ENCODE measurements at regions not wholly inside any gene's neighbourhood (a gene's known extent, or its start where the extent isn't known, plus 50 kb on each side); places are given as distances from the start of the nearest gene placed in this dataset.

DNA sequence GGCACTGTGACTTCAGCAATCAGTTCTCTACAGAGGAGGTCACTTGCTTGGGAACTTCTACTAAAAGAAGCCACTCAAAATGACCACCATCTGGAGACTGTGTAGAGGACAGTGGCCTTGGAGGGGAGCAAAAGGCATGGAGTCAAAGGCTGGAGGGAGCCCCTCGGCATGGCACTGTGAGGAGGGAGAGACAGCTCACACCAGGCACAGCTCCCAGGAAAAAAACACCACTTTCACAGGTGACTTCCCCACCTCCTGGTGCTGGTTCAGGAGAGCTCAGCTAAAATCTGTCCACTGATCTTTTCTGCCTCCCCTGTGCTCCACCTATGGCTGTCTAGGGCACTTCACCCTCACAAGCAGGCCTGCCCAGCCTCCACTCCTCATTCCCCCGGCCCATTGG lies 649.4 kb upstream of the MGMT start:
- no peaks in the 10 kb centered on the region for H3K79me2 ChIP-seq (ENCODE audit: insufficient read depth)
- H3K36me3 ChIP-seq (replicated peaks in 1 of 2; ENCODE audit: control insufficient read depth in 1 of 2, insufficient read depth in 2 of 2, low read length in 1 of 2), result no peaks in the 10 kb centered on the region
- WGBS (ENCODE audit: low lambda C conversion rate), result 14% methylated on average over 1 of the region's 2 CpGs
- H3K27ac ChIP-seq (ENCODE audit: low read depth in 2 of 2, low read length in 1 of 2), result no peak overlapping the region
- H3K27me3 ChIP-seq (ENCODE audit: insufficient read depth), result no peaks in the 10 kb centered on the region
- TF ChIP-seq TEAD4 (IDR thresholded peaks at IDR 0.05; ENCODE audit: borderline replicate concordance, insufficient read depth) (no peak), YY1 (IDR thresholded peaks at IDR 0.05; ENCODE audit: low read depth) (no peak), GABPA (IDR thresholded peaks at IDR 0.05; ENCODE audit: low read depth) (no peak), ELF1 (IDR thresholded peaks at IDR 0.05) (no peak), SMC3 (IDR thresholded peaks at IDR 0.05; ENCODE audit: low read depth, low read length) (no peak), EZH2phosphoT487 (IDR thresholded peaks at IDR 0.05; ENCODE audit: borderline replicate concordance, low read depth) (no peak), RFX5 (IDR thresholded peaks at IDR 0.05; ENCODE audit: low read length) (no peak)
- TF ChIP-seq, protein P1, sequence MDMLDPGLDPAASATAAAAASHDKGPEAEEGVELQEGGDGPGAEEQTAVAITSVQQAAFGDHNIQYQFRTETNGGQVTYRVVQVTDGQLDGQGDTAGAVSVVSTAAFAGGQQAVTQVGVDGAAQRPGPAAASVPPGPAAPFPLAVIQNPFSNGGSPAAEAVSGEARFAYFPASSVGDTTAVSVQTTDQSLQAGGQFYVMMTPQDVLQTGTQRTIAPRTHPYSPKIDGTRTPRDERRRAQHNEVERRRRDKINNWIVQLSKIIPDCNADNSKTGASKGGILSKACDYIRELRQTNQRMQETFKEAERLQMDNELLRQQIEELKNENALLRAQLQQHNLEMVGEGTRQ (IDR thresholded peaks at IDR 0.05; ENCODE audit: borderline replicate concordance, low read depth, low read length), result no peak
- TF ChIP-seq, protein P2, sequence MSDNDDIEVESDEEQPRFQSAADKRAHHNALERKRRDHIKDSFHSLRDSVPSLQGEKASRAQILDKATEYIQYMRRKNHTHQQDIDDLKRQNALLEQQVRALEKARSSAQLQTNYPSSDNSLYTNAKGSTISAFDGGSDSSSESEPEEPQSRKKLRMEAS (IDR thresholded peaks at IDR 0.05; ENCODE audit: low read depth), result no peak
- ChIA-PET POLR2A (no interaction called here), CTCF (interaction anchor here (0.7 kb wide), 1 partner anchor 56 kb away, joined by 3 read pairs; no protein-coding TSS in a partner anchor)
- no peak overlapping the region for H3K4me2 ChIP-seq
- no peaks in the 10 kb centered on the region for H3K4me1 ChIP-seq (ENCODE audit: control insufficient read depth in 1 of 2, insufficient read depth in 2 of 2, low read depth in 1 of 2, low read length in 1 of 2)
- H3K9ac ChIP-seq, result no peak overlapping the region
- no peaks in the 10 kb centered on the region for H3F3A ChIP-seq (replicated peaks; ENCODE audit: insufficient read depth)
- no peak overlapping the region for H2AFZ ChIP-seq (ENCODE audit: low read depth)
- DNase-seq, result no peak
- H3K9me2 ChIP-seq, result no peaks in the 10 kb centered on the region
- H3K9me3 ChIP-seq, result no peaks in the 10 kb centered on the region
- H4K20me1 ChIP-seq (ENCODE audit: insufficient read depth), result no peaks in the 10 kb centered on the region
- H3K4me3 ChIP-seq (ENCODE audit: low read depth in 2 of 2, low read length in 1 of 2), result no peak overlapping the region

DNA sequence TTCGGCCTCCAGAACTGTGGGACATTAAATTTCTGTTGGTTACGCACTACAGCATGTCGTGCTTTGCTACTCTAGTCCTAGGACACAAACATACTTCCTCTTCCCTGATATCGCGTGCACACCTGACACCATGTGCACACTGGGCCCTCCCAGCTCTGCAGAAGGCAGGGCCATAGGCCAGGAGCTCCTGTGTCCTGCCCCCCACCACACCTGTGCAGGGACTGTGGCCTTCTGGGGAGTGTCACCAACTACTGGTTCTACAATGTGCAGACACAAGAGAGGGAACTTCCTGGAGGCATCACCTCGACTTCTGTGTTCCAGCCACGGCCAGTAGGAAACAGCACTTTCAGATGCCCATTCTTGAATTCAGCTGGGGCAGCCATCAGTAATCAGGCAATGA lies 646.4 kb upstream of the MGMT start:
- POLR2A ChIA-PET, result no interaction called here

More for the DNA sequence above, 646.4 kb upstream of the MGMT start:
- Histone ChIP-seq H3K27me3 (ENCODE audit: insufficient read depth) (no peaks in the 10 kb centered on the region), H3F3A (replicated peaks; ENCODE audit: insufficient read depth) (no peaks in the 10 kb centered on the region), H3K79me2 (ENCODE audit: insufficient read depth) (no peaks in the 10 kb centered on the region), H4K20me1 (ENCODE audit: insufficient read depth) (no peaks in the 10 kb centered on the region), H3K9ac (no peak overlapping the region), H3K4me2 (no peak overlapping the region), H2AFZ (ENCODE audit: low read depth) (no peak overlapping the region), H3K9me2 (no peaks in the 10 kb centered on the region), H3K9me3 (no peaks in the 10 kb centered on the region), H3K27ac (ENCODE audit: low read depth in 2 of 2, low read length in 1 of 2) (no peak overlapping the region), H3K4me1 (ENCODE audit: control insufficient read depth in 1 of 2, insufficient read depth in 2 of 2, low read depth in 1 of 2, low read length in 1 of 2) (no peaks in the 10 kb centered on the region), H3K4me3 (ENCODE audit: low read depth in 2 of 2, low read length in 1 of 2) (no peak overlapping the region), H3K36me3 (replicated peaks in 1 of 2; ENCODE audit: control insufficient read depth in 1 of 2, insufficient read depth in 2 of 2, low read length in 1 of 2) (no peaks in the 10 kb centered on the region)
- WGBS (ENCODE audit: low lambda C conversion rate), result 5% methylated on average over 4 of the region's 7 CpGs
- TF ChIP-seq TEAD4 (IDR thresholded peaks at IDR 0.05; ENCODE audit: borderline replicate concordance, insufficient read depth) (no peak), EZH2phosphoT487 (IDR thresholded peaks at IDR 0.05; ENCODE audit: borderline replicate concordance, low read depth) (no peak), RAD21 (IDR thresholded peaks at IDR 0.05; ENCODE audit: low read length) (no peak), RXRA (IDR thresholded peaks at IDR 0.05; ENCODE audit: borderline replicate concordance, low read depth) (no peak), EP300 (IDR thresholded peaks at IDR 0.05; ENCODE audit: borderline replicate concordance in 1 of 2, low read depth in 1 of 2, low read length in 1 of 2) (no peak), YY1 (IDR thresholded peaks at IDR 0.05; ENCODE audit: low read depth) (no peak), GATA2 (CRISPR knock-in tag; IDR thresholded peaks at IDR 0.05) (no peak), MXI1 (IDR thresholded peaks at IDR 0.05; ENCODE audit: low read depth, low read length) (no peak), RCOR1 (IDR thresholded peaks at IDR 0.05; ENCODE audit: low read length) (no peak), ELF1 (IDR thresholded peaks at IDR 0.05) (no peak), POLR2AphosphoS5 (IDR thresholded peaks at IDR 0.05; ENCODE audit: low read depth, low read length) (no peak), NFIC (IDR thresholded peaks at IDR 0.05; ENCODE audit: borderline replicate concordance) (no peak), MEF2A (IDR thresholded peaks at IDR 0.05; ENCODE audit: borderline replicate concordance, low read depth) (no peak), GABPA (IDR thresholded peaks at IDR 0.05; ENCODE audit: low read depth) (no peak), SIN3A (IDR thresholded peaks at IDR 0.05; ENCODE audit: borderline replicate concordance, low read depth, low read length) (no peak), CHD2 (IDR thresholded peaks at IDR 0.05; ENCODE audit: low read length, partially characterized antibody) (no peak)
- TF ChIP-seq, protein P3, sequence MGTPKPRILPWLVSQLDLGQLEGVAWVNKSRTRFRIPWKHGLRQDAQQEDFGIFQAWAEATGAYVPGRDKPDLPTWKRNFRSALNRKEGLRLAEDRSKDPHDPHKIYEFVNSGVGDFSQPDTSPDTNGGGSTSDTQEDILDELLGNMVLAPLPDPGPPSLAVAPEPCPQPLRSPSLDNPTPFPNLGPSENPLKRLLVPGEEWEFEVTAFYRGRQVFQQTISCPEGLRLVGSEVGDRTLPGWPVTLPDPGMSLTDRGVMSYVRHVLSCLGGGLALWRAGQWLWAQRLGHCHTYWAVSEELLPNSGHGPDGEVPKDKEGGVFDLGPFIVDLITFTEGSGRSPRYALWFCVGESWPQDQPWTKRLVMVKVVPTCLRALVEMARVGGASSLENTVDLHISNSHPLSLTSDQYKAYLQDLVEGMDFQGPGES (IDR thresholded peaks at IDR 0.05; ENCODE audit: low read depth, low read length), result no peak
- TF ChIP-seq, protein P2 (IDR thresholded peaks at IDR 0.05; ENCODE audit: low read depth), result no peak
- TF ChIP-seq, protein P4, sequence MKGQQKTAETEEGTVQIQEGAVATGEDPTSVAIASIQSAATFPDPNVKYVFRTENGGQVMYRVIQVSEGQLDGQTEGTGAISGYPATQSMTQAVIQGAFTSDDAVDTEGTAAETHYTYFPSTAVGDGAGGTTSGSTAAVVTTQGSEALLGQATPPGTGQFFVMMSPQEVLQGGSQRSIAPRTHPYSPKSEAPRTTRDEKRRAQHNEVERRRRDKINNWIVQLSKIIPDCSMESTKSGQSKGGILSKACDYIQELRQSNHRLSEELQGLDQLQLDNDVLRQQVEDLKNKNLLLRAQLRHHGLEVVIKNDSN (IDR thresholded peaks at IDR 0.05; ENCODE audit: borderline replicate concordance, low read depth), result no peak
- CTCF ChIA-PET, result no interaction called here
- DNase-seq, result no peak
